Activated naive CD4-positive, alpha-beta T cell treated with anti-CD3 and anti-CD28 coated beads for 36 hours (primary cell): ENCODE measurements at regions not wholly inside any gene's neighbourhood (a gene's known extent, or its start where the extent isn't known, plus 50 kb on each side); places are given as distances from the start of the nearest gene placed in this dataset.

Source experiments
- CTCF ChIA-PET: fragments of 350-600 bp; sonication (Branson Sonifier 250); formaldehyde crosslinking; loops from one replicate; lab custom pipeline; 2021; ENCODE audit warnings: antibody characterized with exemption; lab: Charles Lee
- DNase-seq: peaks from one replicate; pipeline ENCODE4 v3.0.0-alpha.2; 2020
- H3K27ac Mint-ChIP-seq: one replicate; pipeline ENCODE4 v1.8.0; 2021; ENCODE audit warnings: mild to moderate bottlenecking, mixed read lengths
- H3K27me3 Mint-ChIP-seq: one replicate; pipeline ENCODE4 v1.8.0; 2021; ENCODE audit warnings: low read depth, mixed read lengths
- H3K36me3 Mint-ChIP-seq: one replicate; pipeline ENCODE4 v1.8.0; 2021; ENCODE audit warnings: low read depth, mixed read lengths
- H3K4me1 Mint-ChIP-seq: one replicate; pipeline ENCODE4 v1.8.0; 2021; ENCODE audit warnings: low read depth, mixed read lengths
- H3K4me3 Mint-ChIP-seq: one replicate; pipeline ENCODE4 v1.8.0; 2021; ENCODE audit warnings: mild to moderate bottlenecking, moderate library complexity, mixed read lengths
- H3K9me3 Mint-ChIP-seq: one replicate; pipeline ENCODE4 v1.8.0; 2021; ENCODE audit warnings: mixed read lengths
- intact Hi-C: fragments of 100-400 bp; cut with micrococcal nuclease; formaldehyde crosslinking; loops from one replicate; pipeline ENCODE4 v1.15.1; 2023

DNA sequence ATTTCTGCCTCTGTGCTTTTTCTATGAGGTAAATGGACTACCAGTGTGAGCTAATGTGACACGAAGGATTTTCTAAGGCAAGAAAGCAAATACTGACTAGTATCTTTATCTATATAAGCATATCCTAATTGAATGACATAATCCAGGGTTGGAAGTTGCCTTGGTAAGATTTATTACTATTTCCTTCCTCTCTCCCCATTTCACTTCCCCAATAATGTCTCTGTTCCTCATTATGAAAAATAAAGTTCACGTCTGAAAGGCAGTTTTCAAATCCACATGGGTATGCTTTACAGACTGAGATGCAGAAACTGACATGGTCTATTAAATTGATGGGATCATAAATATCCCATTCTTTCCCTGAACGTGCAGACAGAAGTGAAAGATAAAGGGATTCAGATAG lies 86.0 kb downstream of the DTWD1 start:
- no peak overlapping the region for H3K27ac Mint-ChIP-seq

DNA sequence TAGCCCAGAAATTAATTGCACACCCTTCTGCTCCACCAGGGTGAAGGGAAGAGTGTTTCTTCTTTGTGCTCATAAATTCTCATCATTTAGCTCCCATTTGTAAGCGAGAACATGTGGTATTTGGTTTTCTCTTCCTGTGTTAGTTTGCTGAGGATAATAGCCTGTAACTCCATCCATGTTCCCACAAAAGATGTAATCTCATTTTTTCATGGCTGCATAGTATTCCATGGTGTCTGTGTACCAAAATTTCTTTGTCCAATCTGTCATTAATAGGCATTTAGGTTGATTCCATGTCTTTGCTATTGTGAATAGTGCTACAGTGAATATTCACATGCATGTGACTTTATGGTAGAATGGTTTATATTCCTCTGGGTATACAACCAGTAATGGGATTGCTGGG lies 86.8 kb downstream of the DTWD1 start:
- no peaks in the 10 kb centered on the region for H3K4me1 Mint-ChIP-seq
- CTCF ChIA-PET: no interaction called here
- H3K27me3 Mint-ChIP-seq: peaks cover 1% of the 10 kb centered on the region
- H3K27ac Mint-ChIP-seq: no peak overlapping the region
- intact Hi-C loops: no loop called here
- no peak for DNase-seq
- no peaks in the 10 kb centered on the region for H3K36me3 Mint-ChIP-seq
- peaks cover 21% of the 10 kb centered on the region for H3K9me3 Mint-ChIP-seq
- no peak overlapping the region for H3K4me3 Mint-ChIP-seq

More for the DNA sequence above, 86.0 kb downstream of the DTWD1 start:
- Mint-ChIP-seq H3K4me1 (no peaks in the 10 kb centered on the region), H3K36me3 (no peaks in the 10 kb centered on the region), H3K9me3 (peaks cover 21% of the 10 kb centered on the region), H3K27me3 (peaks cover 1% of the 10 kb centered on the region), H3K4me3 (no peak overlapping the region)
- intact Hi-C loops: no loop called here
- CTCF ChIA-PET: no interaction called here
- no peak for DNase-seq

DNA sequence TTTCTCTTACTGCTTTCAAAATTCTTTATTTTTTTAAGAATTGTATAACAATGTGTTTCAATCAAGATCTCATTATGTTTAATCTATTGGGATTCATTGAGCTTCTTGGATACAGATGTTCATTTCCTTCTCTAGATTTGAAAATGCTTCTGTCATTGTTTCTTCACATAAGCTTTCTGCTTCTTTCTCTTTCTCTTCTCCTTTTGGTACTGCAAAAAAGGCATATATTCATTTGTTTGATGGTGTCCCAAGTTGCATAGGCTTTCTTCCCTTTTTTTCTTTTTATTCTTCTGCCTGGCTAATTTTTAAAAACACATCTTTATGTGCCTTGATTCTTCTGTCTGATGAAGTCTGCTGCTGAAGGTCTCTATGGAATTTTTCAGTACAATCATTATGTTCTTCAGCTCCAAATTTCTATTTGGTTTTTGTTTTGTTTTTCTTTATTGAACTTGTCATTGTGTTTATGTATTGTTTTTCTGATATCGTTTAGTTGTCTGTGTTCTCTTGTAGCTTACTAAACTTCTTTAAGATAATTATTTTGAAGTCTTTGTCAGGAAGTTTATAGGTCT lies 88.9 kb downstream of the DTWD1 start:
- CTCF ChIA-PET: no interaction called here
- intact Hi-C loops: no loop called here
- Mint-ChIP-seq H3K9me3 (peaks cover 21% of the 10 kb centered on the region), H3K27me3 (peaks cover 7% of the 10 kb centered on the region), H3K27ac (no peak overlapping the region), H3K36me3 (no peaks in the 10 kb centered on the region), H3K4me3 (no peak overlapping the region), H3K4me1 (no peaks in the 10 kb centered on the region)
- DNase-seq: no peak

- CTCF ChIA-PET: no interaction called here
- no peak overlapping the region for H3K4me3 Mint-ChIP-seq
- peaks cover 7% of the 10 kb centered on the region for H3K27me3 Mint-ChIP-seq
- H3K4me1 Mint-ChIP-seq: no peaks in the 10 kb centered on the region
- no peak overlapping the region for H3K27ac Mint-ChIP-seq
- DNase-seq: no peak
- H3K9me3 Mint-ChIP-seq: peaks cover 21% of the 10 kb centered on the region
- H3K36me3 Mint-ChIP-seq: no peaks in the 10 kb centered on the region
- intact Hi-C loops: no loop called here
Observed at GRCh38 chr15:49712162-49712561, 91.3 kb downstream of the DTWD1 start.

DNA sequence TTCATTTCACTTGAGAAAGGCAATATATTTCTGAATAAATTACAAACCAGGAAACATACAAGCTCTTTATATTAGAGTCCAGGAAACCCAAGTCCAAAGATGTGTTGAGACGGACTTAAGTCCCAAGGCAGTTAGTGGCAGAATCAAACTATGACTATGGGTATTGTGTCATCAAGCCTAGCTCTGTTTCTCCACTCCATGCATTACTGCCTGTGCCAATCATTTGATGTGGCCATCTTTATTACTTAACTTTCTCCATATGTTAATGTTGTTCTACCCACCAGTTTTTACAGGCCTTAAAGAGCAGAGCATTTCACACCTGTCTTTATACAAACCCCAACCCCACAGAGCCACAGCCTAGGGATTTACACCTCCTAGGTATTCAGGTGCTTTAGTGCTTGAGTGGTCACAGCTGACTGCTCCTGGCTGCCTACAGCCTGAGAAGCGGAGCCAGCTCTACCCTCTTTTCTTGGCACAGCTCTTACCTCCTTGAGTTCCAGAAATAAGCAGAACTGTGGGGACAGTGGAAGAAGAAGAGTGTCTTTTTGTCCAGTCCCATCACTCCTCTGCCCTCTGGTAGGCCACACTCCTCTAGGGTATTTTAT lies 92.1 kb downstream of the DTWD1 start:
- Mint-ChIP-seq H3K9me3 (peaks cover 21% of the 10 kb centered on the region), H3K27me3 (peaks cover 6% of the 10 kb centered on the region), H3K36me3 (no peaks in the 10 kb centered on the region), H3K4me3 (no peak overlapping the region), H3K27ac (no peak overlapping the region), H3K4me1 (no peaks in the 10 kb centered on the region)
- CTCF ChIA-PET: no interaction called here
- no peak for DNase-seq
- intact Hi-C loops: no loop called here

GRCh38 chr15:49715211-49715610 lies 94.4 kb downstream of the DTWD1 start:
- Mint-ChIP-seq H3K27ac (no peak overlapping the region), H3K4me3 (no peak overlapping the region), H3K4me1 (no peaks in the 10 kb centered on the region), H3K27me3 (peaks cover 6% of the 10 kb centered on the region), H3K9me3 (peaks cover 8% of the 10 kb centered on the region), H3K36me3 (no peaks in the 10 kb centered on the region)
- intact Hi-C loops: no loop called here
- CTCF ChIA-PET: interaction anchor here (0.6 kb wide), 1 partner anchor 644 kb away, joined by 3 read pairs; no protein-coding TSS in a partner anchor
- no peak for DNase-seq

- no peak overlapping the region for H3K4me3 Mint-ChIP-seq
- DNase-seq: no peak
- intact Hi-C loops: no loop called here
- H3K27ac Mint-ChIP-seq: no peak overlapping the region
- CTCF ChIA-PET: interaction anchor here (0.6 kb wide), 1 partner anchor 644 kb away, joined by 3 read pairs; no protein-coding TSS in a partner anchor
- no peaks in the 10 kb centered on the region for H3K4me1 Mint-ChIP-seq
- H3K27me3 Mint-ChIP-seq: peaks cover 6% of the 10 kb centered on the region
- H3K9me3 Mint-ChIP-seq: peaks cover 8% of the 10 kb centered on the region
- no peaks in the 10 kb centered on the region for H3K36me3 Mint-ChIP-seq
Observed at GRCh38 chr15:49715701-49716100, 94.9 kb downstream of the DTWD1 start.

DNA sequence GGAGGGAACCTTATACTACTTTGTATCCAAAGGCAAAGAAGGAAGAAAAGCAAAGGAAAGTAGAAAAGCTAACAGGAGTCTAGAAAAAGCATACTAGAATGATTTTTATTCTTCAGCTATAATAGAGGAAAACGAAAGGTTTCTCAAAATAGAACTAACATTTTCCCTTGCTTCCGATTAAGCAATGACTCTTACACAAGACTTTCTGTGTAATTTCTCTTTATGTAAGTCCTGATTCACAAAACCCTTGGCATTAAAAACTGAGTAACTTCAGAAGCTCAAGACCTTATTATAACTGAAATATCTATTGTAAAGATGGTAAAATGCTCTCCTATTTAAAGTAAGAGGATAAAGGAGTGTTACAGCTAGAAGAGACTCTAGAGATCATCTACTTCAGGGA lies 97.4 kb downstream of the DTWD1 start:
- Mint-ChIP-seq H3K36me3 (no peaks in the 10 kb centered on the region), H3K4me3 (no peak overlapping the region), H3K4me1 (no peaks in the 10 kb centered on the region), H3K9me3 (no peaks in the 10 kb centered on the region), H3K27ac (no peak overlapping the region), H3K27me3 (peaks cover 5% of the 10 kb centered on the region)
- intact Hi-C loops: no loop called here
- CTCF ChIA-PET: no interaction called here
- DNase-seq: no peak

- H3K27me3 Mint-ChIP-seq: peaks cover 2% of the 10 kb centered on the region
- intact Hi-C loops: no loop called here
Observed at GRCh38 chr15:49718846-49719245, 98.0 kb downstream of the DTWD1 start.

DNA sequence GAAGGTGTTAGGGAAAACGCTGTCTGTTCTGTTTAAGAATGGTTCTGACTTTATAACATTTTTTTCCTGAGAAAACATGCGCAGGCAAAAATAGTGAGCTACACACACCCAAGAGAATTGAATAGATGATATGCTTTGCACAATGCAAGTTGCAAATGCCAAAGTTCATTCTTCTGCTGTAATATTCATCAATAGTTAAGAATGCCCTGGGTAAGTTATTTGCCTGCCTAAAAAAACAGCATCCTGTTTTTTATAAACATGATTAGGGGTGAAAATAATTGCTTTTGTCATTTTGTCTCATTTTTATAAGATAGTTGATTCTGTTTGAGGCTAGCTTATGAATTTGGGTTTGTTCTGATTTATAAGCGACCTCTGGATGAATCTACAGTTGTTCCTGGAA lies 99.4 kb downstream of the DTWD1 start:
- Mint-ChIP-seq H3K4me3 (no peak overlapping the region), H3K27ac (no peak overlapping the region), H3K36me3 (no peaks in the 10 kb centered on the region), H3K4me1 (no peaks in the 10 kb centered on the region), H3K27me3 (peaks cover 2% of the 10 kb centered on the region), H3K9me3 (no peaks in the 10 kb centered on the region)
- intact Hi-C loops: no loop called here
- CTCF ChIA-PET: interaction anchor here (0.6 kb wide), 1 partner anchor 1024 kb away, joined by 3 read pairs; no protein-coding TSS in a partner anchor
- DNase-seq: no peak

More at GRCh38 chr15:49718846-49719245, 98.0 kb downstream of the DTWD1 start:
- no peak for DNase-seq
- Mint-ChIP-seq H3K36me3 (no peaks in the 10 kb centered on the region), H3K9me3 (no peaks in the 10 kb centered on the region), H3K4me3 (no peak overlapping the region), H3K27ac (no peak overlapping the region), H3K4me1 (no peaks in the 10 kb centered on the region)
- CTCF ChIA-PET: no interaction called here

DNA sequence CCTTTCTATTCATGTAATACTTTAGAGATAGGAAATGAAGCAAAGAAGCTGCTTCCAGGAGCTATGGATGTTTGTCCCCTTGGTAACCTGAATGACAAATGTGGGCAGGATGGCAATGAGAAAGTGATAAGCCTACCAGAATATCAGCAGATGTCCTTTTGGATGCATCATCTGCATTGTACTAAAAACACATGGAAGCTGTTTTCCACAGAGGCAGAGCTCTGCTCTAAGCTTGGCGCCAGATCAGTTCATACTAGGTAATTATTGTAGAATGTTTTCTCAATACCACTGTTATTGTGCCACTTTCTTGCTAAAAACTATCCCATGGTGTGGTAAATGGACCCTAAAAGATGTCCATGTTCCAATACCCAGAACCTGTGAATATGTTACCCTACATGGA lies 100.2 kb downstream of the DTWD1 start:
- H3K4me3 Mint-ChIP-seq: no peak overlapping the region
- CTCF ChIA-PET: interaction anchor here (0.6 kb wide), 1 partner anchor 816 kb away, joined by 3 read pairs; no protein-coding TSS in a partner anchor
- no peak for DNase-seq
- H3K27me3 Mint-ChIP-seq: peaks cover 2% of the 10 kb centered on the region
- no peak overlapping the region for H3K27ac Mint-ChIP-seq
- H3K4me1 Mint-ChIP-seq: no peaks in the 10 kb centered on the region
- peaks cover 8% of the 10 kb centered on the region for H3K9me3 Mint-ChIP-seq
- H3K36me3 Mint-ChIP-seq: no peaks in the 10 kb centered on the region
- intact Hi-C loops: no loop called here

GRCh38 chr15:49721621-49722020 lies 100.8 kb downstream of the DTWD1 start:
- Mint-ChIP-seq H3K9me3 (peaks cover 12% of the 10 kb centered on the region), H3K4me3 (no peak overlapping the region), H3K27me3 (peaks cover 2% of the 10 kb centered on the region), H3K27ac (no peak overlapping the region), H3K36me3 (no peaks in the 10 kb centered on the region), H3K4me1 (no peaks in the 10 kb centered on the region)
- DNase-seq: no peak
- intact Hi-C loops: no loop called here
- CTCF ChIA-PET: interaction anchor here (0.6 kb wide), 1 partner anchor 816 kb away, joined by 3 read pairs; no protein-coding TSS in a partner anchor

DNA sequence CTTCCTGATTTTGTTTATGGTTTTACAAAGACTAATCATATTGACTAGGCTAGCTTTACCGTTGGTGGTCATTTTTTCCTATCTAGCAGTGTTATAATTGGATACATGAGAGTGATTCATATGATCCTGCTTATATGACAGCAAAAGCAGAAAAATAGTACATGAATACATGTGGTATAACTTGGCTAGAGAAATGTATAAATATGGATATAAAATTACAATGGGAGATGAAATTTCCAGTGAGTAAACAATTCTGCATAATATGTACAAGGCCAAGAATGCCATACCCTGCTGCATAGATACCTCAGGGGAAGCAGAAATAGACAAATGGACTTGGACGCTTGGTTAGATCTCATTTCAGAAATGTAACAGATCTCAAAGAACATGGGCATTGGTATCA lies 103.1 kb downstream of the DTWD1 start:
- intact Hi-C loops: no loop called here
- Mint-ChIP-seq H3K27ac (no peak overlapping the region), H3K27me3 (peaks cover 4% of the 10 kb centered on the region), H3K4me1 (no peaks in the 10 kb centered on the region), H3K36me3 (no peaks in the 10 kb centered on the region), H3K9me3 (peaks cover 15% of the 10 kb centered on the region), H3K4me3 (no peak overlapping the region)
- CTCF ChIA-PET: no interaction called here
- no peak for DNase-seq
